ENCODE measurements at regions not wholly inside any gene's neighbourhood (a gene's known extent, or its start where the extent isn't known, plus 50 kb on each side); places are given as distances from the start of the nearest gene placed in this dataset.
"Not testable (repeated sequence)": the region's sequence is repeated elsewhere in the genome, so short reads cannot be mapped to it uniquely, and the experiment has no call there.

- no peaks in the 10 kb centered on the region for H3K4me1 Mint-ChIP-seq
- no peak overlapping the region for H3K27ac Mint-ChIP-seq
- H3K27me3 Mint-ChIP-seq: no peaks in the 10 kb centered on the region
- no peak for DNase-seq
- ChIA-PET POLR2A (no interaction called here), CTCF (no interaction called here)
- H3K36me3 Mint-ChIP-seq (ENCODE audit: low read depth): no peaks in the 10 kb centered on the region
- H3K4me3 Mint-ChIP-seq: no peak overlapping the region
- H3K9me3 Mint-ChIP-seq: no peaks in the 10 kb centered on the region
Observed at GRCh38 chr2:19111354-19111753, 247.1 kb downstream of the OSR1 start.

- Mint-ChIP-seq H3K27me3 (no peaks in the 10 kb centered on the region), H3K27ac (no peak overlapping the region), H3K36me3 (ENCODE audit: low read depth) (no peaks in the 10 kb centered on the region), H3K4me1 (no peaks in the 10 kb centered on the region), H3K9me3 (no peaks in the 10 kb centered on the region), H3K4me3 (no peak overlapping the region)
- DNase-seq: no peak
- POLR2A ChIA-PET: no interaction called here
- CTCF ChIA-PET: no interaction called here
Observed at GRCh38 chr2:19109518-19109917, 248.9 kb downstream of the OSR1 start.

- CTCF ChIA-PET: no interaction called here
- Mint-ChIP-seq H3K27me3 (no peaks in the 10 kb centered on the region), H3K27ac (no peak overlapping the region), H3K36me3 (ENCODE audit: low read depth) (no peaks in the 10 kb centered on the region), H3K4me3 (no peak overlapping the region), H3K4me1 (no peaks in the 10 kb centered on the region), H3K9me3 (no peaks in the 10 kb centered on the region)
- no peak for DNase-seq
- POLR2A ChIA-PET: no interaction called here
Observed at GRCh38 chr2:19106376-19106775, 252.0 kb downstream of the OSR1 start.

DNA sequence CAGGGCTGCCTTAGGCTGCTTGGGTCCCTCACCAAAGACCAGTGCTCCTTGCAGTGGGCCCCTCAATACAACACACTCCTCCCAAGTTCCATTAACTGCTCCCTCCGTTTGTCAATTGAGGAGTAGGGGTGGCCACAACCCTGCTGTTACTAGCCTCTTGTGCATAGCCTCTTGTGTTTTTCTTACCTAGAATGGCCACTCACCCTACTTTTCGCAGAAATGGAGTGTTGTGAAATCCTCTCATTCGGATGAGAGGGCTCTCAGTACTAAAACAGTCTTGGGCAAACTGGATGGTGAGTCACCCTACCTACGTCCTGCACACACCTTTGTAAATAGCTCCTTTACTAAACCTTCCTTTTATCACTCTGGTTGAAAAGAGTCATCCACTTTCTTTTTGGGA is 253.9 kb downstream of the OSR1 start:
- Mint-ChIP-seq H3K27me3 (no peaks in the 10 kb centered on the region), H3K36me3 (ENCODE audit: low read depth) (no peaks in the 10 kb centered on the region), H3K4me1 (no peaks in the 10 kb centered on the region), H3K4me3 (no peak overlapping the region), H3K27ac (no peak overlapping the region), H3K9me3 (no peaks in the 10 kb centered on the region)
- DNase-seq: no peak
- CTCF ChIA-PET: no interaction called here
- POLR2A ChIA-PET: no interaction called here

GRCh38 chr2:19102696-19103423 is 255.6 kb downstream of the OSR1 start:
- Mint-ChIP-seq H3K27me3 (no peaks in the 10 kb centered on the region), H3K36me3 (ENCODE audit: low read depth) (no peaks in the 10 kb centered on the region), H3K9me3 (no peaks in the 10 kb centered on the region), H3K27ac (no peak overlapping the region), H3K4me3 (no peak overlapping the region), H3K4me1 (no peaks in the 10 kb centered on the region)
- CTCF ChIA-PET: no interaction called here
- DNase-seq: no peak
- POLR2A ChIA-PET: no interaction called here

DNA sequence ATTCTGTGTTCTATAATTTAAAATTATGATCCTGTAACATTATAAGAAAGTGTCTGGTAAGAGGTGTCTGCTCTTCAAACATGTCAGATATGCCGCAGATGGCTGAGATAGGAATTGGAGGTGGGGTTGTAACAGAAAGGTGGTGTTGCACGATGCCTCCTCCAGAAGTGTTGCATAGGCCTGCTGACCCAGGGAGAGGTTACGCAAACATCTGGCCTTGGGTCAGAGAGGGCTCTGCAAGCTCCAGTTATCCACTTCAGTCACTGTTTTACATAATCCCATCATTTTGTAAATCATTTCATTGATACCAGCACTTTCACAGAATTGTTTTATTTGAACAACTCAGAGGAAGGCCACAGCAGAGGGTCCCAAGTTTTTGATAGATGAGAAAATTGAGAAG is 256.5 kb downstream of the OSR1 start:
- no peak overlapping the region for H3K4me3 Mint-ChIP-seq
- no peaks in the 10 kb centered on the region for H3K4me1 Mint-ChIP-seq
- no peaks in the 10 kb centered on the region for H3K36me3 Mint-ChIP-seq (ENCODE audit: low read depth)
- POLR2A ChIA-PET: no interaction called here
- CTCF ChIA-PET: no interaction called here
- H3K9me3 Mint-ChIP-seq: no peaks in the 10 kb centered on the region
- no peaks in the 10 kb centered on the region for H3K27me3 Mint-ChIP-seq
- H3K27ac Mint-ChIP-seq: no peak overlapping the region
- no peak for DNase-seq

DNA sequence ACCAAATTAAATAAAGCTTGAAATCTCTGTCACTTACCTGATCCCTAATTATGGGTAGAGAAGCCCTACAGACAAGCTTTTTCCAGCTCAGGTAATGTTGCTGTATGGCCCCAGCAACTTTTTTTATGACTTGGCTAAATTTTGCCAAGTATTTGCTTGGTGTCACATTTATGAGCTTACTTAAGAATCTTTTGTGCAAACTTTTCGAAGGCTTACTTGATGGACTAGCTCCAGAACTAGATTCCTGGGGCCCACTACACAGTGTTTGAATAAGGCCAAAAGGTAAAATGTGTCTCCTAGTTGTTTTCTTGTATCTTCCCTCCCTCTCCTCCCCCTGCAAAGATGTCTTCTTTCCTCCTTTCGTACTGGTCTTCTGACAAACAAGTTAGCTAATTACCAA is 257.9 kb downstream of the OSR1 start:
- ChIA-PET POLR2A (no interaction called here), CTCF (no interaction called here)
- Mint-ChIP-seq H3K27me3 (no peaks in the 10 kb centered on the region), H3K9me3 (no peaks in the 10 kb centered on the region), H3K27ac (no peak overlapping the region), H3K4me1 (no peaks in the 10 kb centered on the region), H3K36me3 (ENCODE audit: low read depth) (no peaks in the 10 kb centered on the region), H3K4me3 (no peak overlapping the region)
- no peak for DNase-seq

GRCh38 chr2:19099181-19099580 is 259.2 kb downstream of the OSR1 start:
- ChIA-PET CTCF (no interaction called here), POLR2A (no interaction called here)
- Mint-ChIP-seq H3K4me1 (no peaks in the 10 kb centered on the region), H3K36me3 (ENCODE audit: low read depth) (no peaks in the 10 kb centered on the region), H3K9me3 (no peaks in the 10 kb centered on the region), H3K27me3 (no peaks in the 10 kb centered on the region), H3K27ac (no peak overlapping the region), H3K4me3 (no peak overlapping the region)
- no peak for DNase-seq

DNA sequence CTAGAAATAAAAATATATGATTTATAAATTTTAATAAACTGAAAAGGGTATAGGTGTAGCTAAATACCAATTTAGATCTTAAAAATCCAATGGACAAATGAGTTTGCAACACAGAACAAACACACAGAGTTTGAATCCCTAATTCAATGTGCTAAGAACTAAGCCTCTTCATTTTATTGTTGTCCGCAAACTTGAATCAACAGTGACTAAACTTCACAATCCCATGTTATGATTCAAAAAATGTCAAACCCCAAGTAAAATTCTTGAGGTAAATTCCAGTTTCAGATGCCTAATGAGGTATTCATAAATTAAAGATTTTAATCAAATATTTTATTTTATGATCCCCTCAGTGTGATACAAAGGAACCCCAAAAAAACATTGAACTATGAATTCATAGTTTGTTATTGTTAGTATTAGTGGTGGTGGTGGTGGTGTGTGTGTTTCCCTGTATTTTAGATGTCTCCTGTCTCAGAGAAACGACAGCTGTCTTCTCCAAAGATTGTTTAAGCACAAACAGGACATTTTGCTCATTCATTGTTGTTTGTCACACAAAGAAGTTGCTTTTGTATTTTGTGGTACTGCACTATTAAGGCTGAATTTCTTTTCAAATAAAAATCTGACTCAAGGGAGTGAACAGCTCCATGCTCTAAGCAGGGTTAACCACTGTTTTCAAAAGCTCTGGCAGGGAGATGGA is 259.8 kb downstream of the OSR1 start:
- no peak overlapping the region for H3K4me3 Mint-ChIP-seq
- H3K27me3 Mint-ChIP-seq: no peaks in the 10 kb centered on the region
- H3K4me1 Mint-ChIP-seq: no peaks in the 10 kb centered on the region
- H3K36me3 Mint-ChIP-seq (ENCODE audit: low read depth): no peaks in the 10 kb centered on the region
- H3K9me3 Mint-ChIP-seq: no peaks in the 10 kb centered on the region
- no peak for DNase-seq
- CTCF ChIA-PET: no interaction called here
- POLR2A ChIA-PET: no interaction called here
- no peak overlapping the region for H3K27ac Mint-ChIP-seq

- H3K4me1 Mint-ChIP-seq; POLR2A ChIA-PET; CTCF ChIA-PET; DNase-seq; H3K4me3 Mint-ChIP-seq; H3K36me3 Mint-ChIP-seq (ENCODE audit: low read depth); H3K27ac Mint-ChIP-seq; H3K27me3 Mint-ChIP-seq: not testable (repeated sequence)
- H3K9me3 Mint-ChIP-seq: peaks cover 12% of the 10 kb centered on the region
Observed at GRCh38 chr2:19089476-19089875, 268.9 kb downstream of the OSR1 start.

- Mint-ChIP-seq H3K4me1 (no peaks in the 10 kb centered on the region), H3K27ac (no peak overlapping the region), H3K9me3 (peaks cover 10% of the 10 kb centered on the region), H3K27me3 (no peaks in the 10 kb centered on the region), H3K4me3 (no peak overlapping the region), H3K36me3 (ENCODE audit: low read depth) (no peaks in the 10 kb centered on the region)
- ChIA-PET POLR2A (no interaction called here), CTCF (no interaction called here)
- DNase-seq: no peak
Observed at GRCh38 chr2:19086231-19086651, 272.2 kb downstream of the OSR1 start.

DNA sequence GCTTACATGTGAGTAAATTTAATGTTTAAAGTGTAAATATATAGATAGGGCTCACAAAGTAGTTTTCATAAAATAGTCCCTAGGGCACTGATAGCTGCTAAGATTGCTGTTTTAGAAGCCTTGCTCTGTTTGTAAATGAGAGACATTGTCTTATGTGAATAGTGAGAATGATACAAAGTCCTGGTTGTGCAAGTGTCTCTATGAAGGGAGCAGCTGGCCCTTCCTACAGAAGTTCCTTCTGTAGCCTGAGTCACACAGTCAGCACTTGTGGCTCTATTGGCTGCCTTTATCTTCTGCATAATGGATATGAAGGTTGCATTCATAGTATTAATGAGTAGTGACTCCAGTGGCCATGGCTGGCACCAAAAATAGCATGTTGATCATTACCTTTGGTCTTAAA is 279.7 kb downstream of the OSR1 start:
- Mint-ChIP-seq H3K4me1 (no peaks in the 10 kb centered on the region), H3K4me3 (no peak overlapping the region), H3K9me3 (no peaks in the 10 kb centered on the region), H3K27me3 (no peaks in the 10 kb centered on the region), H3K36me3 (ENCODE audit: low read depth) (no peaks in the 10 kb centered on the region), H3K27ac (no peak overlapping the region)
- DNase-seq: no peak
- ChIA-PET CTCF (no interaction called here), POLR2A (no interaction called here)

- Mint-ChIP-seq H3K4me3 (no peak overlapping the region), H3K4me1 (no peaks in the 10 kb centered on the region), H3K9me3 (no peaks in the 10 kb centered on the region), H3K36me3 (ENCODE audit: low read depth) (no peaks in the 10 kb centered on the region), H3K27ac (no peak overlapping the region), H3K27me3 (no peaks in the 10 kb centered on the region)
- ChIA-PET CTCF (no interaction called here), POLR2A (no interaction called here)
- DNase-seq: no peak
Observed at GRCh38 chr2:19073522-19073921, 284.9 kb downstream of the OSR1 start.

DNA sequence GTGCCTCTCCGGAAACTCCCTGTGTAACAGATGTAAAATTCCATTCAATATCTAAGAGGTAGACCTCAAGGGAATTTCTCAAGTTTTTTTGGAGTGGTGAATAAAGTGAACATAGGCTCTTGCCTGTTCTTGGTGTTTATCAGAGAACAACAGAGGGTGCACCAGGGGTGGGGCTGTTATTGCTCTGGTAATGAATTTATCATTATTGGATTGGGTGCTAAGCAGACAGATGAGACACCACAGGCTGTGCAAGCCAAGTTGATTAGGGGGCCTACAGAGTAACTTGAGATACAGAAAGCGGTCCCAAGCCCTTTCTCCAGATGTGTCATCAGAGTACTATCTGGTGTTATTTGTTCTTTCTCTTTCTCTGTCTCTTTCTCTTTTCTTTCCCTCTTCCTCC is 286.3 kb downstream of the OSR1 start:
- Mint-ChIP-seq H3K27me3 (no peaks in the 10 kb centered on the region), H3K36me3 (ENCODE audit: low read depth) (no peaks in the 10 kb centered on the region), H3K9me3 (no peaks in the 10 kb centered on the region), H3K27ac (no peak overlapping the region), H3K4me1 (no peaks in the 10 kb centered on the region), H3K4me3 (no peak overlapping the region)
- ChIA-PET POLR2A (no interaction called here), CTCF (no interaction called here)
- DNase-seq: no peak

All from activated CD4-positive, alpha-beta memory T cell treated with anti-CD3 and anti-CD28 coated beads, Interleukin-2, amount 10 ng/mL, durations not matched to agents 7 days and 5 days (primary cell).